Keratinocyte (primary cell): ENCODE measurements at regions not wholly inside any gene's neighbourhood (a gene's known extent, or its start where the extent isn't known, plus 50 kb on each side); places are given as distances from the start of the nearest gene placed in this dataset.
"Not testable (repeated sequence)": the region's sequence is repeated elsewhere in the genome, so short reads cannot be mapped to it uniquely, and the experiment has no call there.

Experiments
- DNase-seq: peaks from one replicate; pipeline ENCODE4 v3.0.0-alpha.2; 2011; ENCODE audit warnings: low read depth, missing footprints, low spot score
- FAIRE-seq: peaks from 2 replicates; lab custom pipeline; 2011; peaks lifted over from hg19 to GRCh38; lab: Jason Lieb, UNC
- H2AFZ ChIP-seq: 2 replicates; pipeline ENCODE4 v1.6.0; 2012; ENCODE audit warnings: low read length, control low read depth, inconsistent platforms; ENCODE audit not compliant: control insufficient read depth
- H3K27ac ChIP-seq: 2 replicates; pipeline ENCODE4 v1.5.1; 2011; ENCODE audit warnings: low read length; ENCODE audit not compliant: control insufficient read depth, insufficient read depth
- H3K27me3 ChIP-seq: 3 replicates; pipeline ENCODE4 v1.6.0; 2011; ENCODE audit warnings: low read length; ENCODE audit not compliant: control insufficient read depth, insufficient read depth; ENCODE audit errors: extremely low read depth
- H3K36me3 ChIP-seq, 2 experiments: 2 replicates in 1 of 2; 3 replicates in 1 of 2; pipeline ENCODE4 v1.5.1; 2011; ENCODE audit warnings: low read length in 2 of 2, mild to moderate bottlenecking in 1 of 2; ENCODE audit not compliant: control insufficient read depth in 2 of 2, insufficient read depth in 2 of 2; ENCODE audit errors: extremely low read depth in 1 of 2
- H3K4me1 ChIP-seq: 3 replicates; pipeline ENCODE4 v1.5.1; 2011; ENCODE audit warnings: low read length; ENCODE audit not compliant: control insufficient read depth, insufficient read depth; ENCODE audit errors: extremely low read depth
- H3K4me2 ChIP-seq: 3 replicates; pipeline ENCODE4 v1.6.0; 2011; ENCODE audit warnings: low read depth, low read length; ENCODE audit not compliant: control insufficient read depth, insufficient read depth; ENCODE audit errors: extremely low read depth
- H3K4me3 ChIP-seq, 3 experiments: fragments of 200-600 bp in 1 of 3; sonication (generic) in 1 of 3; 2 replicates in 2 of 3; 3 replicates in 1 of 3; pipeline ENCODE4 v1.5.1; 2011 to 2016; ENCODE audit warnings: low read length in 3 of 3, mild to moderate bottlenecking in 3 of 3, control low read depth in 2 of 3, inconsistent platforms in 1 of 3, low read depth in 1 of 3, mixed read lengths in 1 of 3, mixed run types in 1 of 3, moderate library complexity in 1 of 3; ENCODE audit not compliant: control insufficient read depth in 2 of 3, insufficient read depth in 2 of 3; ENCODE audit errors: extremely low read depth in 1 of 3
- H3K79me2 ChIP-seq: 2 replicates; pipeline ENCODE4 v1.6.0; 2012; ENCODE audit warnings: low read length; ENCODE audit not compliant: control insufficient read depth, insufficient read depth
- H3K9ac ChIP-seq: 3 replicates; pipeline ENCODE4 v1.6.0; 2011; ENCODE audit warnings: low read length; ENCODE audit not compliant: control insufficient read depth, insufficient read depth; ENCODE audit errors: extremely low read depth
- H3K9me1 ChIP-seq: 3 replicates; pipeline ENCODE4 v1.6.0; 2011; ENCODE audit warnings: low read length; ENCODE audit not compliant: control insufficient read depth, insufficient read depth; ENCODE audit errors: extremely low read depth
- H3K9me3 ChIP-seq: 2 replicates; pipeline ENCODE4 v1.5.1; 2012; ENCODE audit warnings: low read depth, low read length; ENCODE audit not compliant: control insufficient read depth
- H4K20me1 ChIP-seq: 3 replicates; pipeline ENCODE4 v1.6.0; 2011; ENCODE audit warnings: low read length; ENCODE audit not compliant: control insufficient read depth, insufficient read depth; ENCODE audit errors: extremely low read depth
- EZH2 ChIP-seq: IDR thresholded peaks from one replicate; pipeline ENCODE4 v1.6.1; 2012; ENCODE audit warnings: inconsistent platforms, mild to moderate bottlenecking, low read length, moderate library complexity
- dilution Hi-C: fragments of 300-500 bp; cut with MboI; formaldehyde crosslinking; loops from one replicate; pipeline ENCODE4 v1.7.0; 2020; ENCODE audit warnings: low sequenced_read_pairs; ENCODE audit not compliant: extremely low pct_ligation_motif_present
- TF ChIP-seq, protein P1 (sequence below), 3 experiments: IDR thresholded peaks in 1 of 3; conservative IDR thresholded peaks in 1 of 3; optimal IDR thresholded peaks in 1 of 3; 2 replicates in 2 of 3; 3 replicates in 1 of 3; pipeline versions ENCODE3 to v1.5.1; 2011; ENCODE audit warnings: low read length in 3 of 3, mild to moderate bottlenecking in 3 of 3, moderate library complexity in 2 of 3, control low read depth in 1 of 3, inconsistent platforms in 1 of 3; ENCODE audit not compliant: insufficient read depth in 2 of 3; ENCODE audit errors: extremely low read depth in 1 of 3

DNA sequence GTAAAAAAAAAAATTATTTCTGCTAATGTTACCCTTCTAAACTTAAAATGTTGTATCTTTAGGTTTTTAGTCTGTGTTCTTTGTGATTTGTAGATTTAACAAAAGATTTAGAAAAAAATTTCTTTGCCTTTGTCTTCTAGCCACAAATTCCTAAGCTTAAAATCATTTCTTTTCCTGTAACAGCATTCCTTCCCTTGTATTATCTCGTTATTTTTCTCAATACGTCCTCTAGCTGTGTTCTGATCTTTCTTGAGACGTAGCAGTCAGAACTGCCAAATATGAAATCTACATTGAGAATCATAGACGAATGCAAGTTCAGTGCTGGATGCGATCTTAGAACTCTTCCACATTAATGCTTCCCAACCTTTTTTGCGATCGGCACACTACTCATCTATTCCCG lies 283.1 kb downstream of the UTRN start:
- dilution Hi-C loops, result no loop called here
- H3K9me1 ChIP-seq, result no peaks in the 10 kb centered on the region
- H3K4me3 ChIP-seq, result no peak overlapping the region
- H4K20me1 ChIP-seq, result no peaks in the 10 kb centered on the region
- FAIRE-seq (no peak), DNase-seq (no peak)
- H3K79me2 ChIP-seq, result no peaks in the 10 kb centered on the region
- no peaks in the 10 kb centered on the region for H3K4me1 ChIP-seq
- no peak for TF ChIP-seq EZH2
- TF ChIP-seq, protein P1, sequence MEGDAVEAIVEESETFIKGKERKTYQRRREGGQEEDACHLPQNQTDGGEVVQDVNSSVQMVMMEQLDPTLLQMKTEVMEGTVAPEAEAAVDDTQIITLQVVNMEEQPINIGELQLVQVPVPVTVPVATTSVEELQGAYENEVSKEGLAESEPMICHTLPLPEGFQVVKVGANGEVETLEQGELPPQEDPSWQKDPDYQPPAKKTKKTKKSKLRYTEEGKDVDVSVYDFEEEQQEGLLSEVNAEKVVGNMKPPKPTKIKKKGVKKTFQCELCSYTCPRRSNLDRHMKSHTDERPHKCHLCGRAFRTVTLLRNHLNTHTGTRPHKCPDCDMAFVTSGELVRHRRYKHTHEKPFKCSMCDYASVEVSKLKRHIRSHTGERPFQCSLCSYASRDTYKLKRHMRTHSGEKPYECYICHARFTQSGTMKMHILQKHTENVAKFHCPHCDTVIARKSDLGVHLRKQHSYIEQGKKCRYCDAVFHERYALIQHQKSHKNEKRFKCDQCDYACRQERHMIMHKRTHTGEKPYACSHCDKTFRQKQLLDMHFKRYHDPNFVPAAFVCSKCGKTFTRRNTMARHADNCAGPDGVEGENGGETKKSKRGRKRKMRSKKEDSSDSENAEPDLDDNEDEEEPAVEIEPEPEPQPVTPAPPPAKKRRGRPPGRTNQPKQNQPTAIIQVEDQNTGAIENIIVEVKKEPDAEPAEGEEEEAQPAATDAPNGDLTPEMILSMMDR (optimal IDR thresholded peaks at IDR 0.05 in 1 of 3, IDR thresholded peaks at IDR 0.05 in 1 of 3, conservative IDR thresholded peaks at IDR 0.05 in 1 of 3; ENCODE audit: extremely low read depth in 1 of 3, insufficient read depth in 2 of 3, low read length in 3 of 3), result no peak
- no peaks in the 10 kb centered on the region for H3K27me3 ChIP-seq
- H2AFZ ChIP-seq, result no peak overlapping the region
- H3K9me3 ChIP-seq, result no peaks in the 10 kb centered on the region
- no peak overlapping the region for H3K9ac ChIP-seq
- H3K27ac ChIP-seq, result no peak overlapping the region
- H3K36me3 ChIP-seq, result no peaks in the 10 kb centered on the region
- H3K4me2 ChIP-seq, result no peak overlapping the region

DNA sequence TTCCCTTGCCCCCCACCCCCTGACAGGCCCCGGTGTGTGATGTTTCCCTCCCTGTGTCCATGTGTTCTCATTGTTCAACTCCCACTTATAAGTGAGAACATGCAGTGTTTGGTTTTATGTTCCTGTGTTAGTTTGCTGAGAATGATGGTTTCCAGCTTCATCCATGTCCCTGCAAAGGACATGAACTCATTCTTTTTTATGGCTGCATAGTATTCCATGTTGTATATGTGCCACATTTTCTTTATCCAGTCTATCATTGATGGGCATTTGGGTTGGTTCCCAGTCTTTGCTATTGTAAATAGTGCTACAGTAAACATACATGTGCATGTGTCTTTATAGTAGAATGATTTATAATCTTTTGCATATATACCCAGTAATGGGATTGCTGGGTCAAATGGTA lies 287.4 kb downstream of the UTRN start:
- H3K4me3 ChIP-seq, H3K4me1 ChIP-seq, H3K79me2 ChIP-seq, H3K9me3 ChIP-seq, FAIRE-seq, H3K9ac ChIP-seq, H3K27ac ChIP-seq, H3K4me2 ChIP-seq, DNase-seq, H4K20me1 ChIP-seq, H3K9me1 ChIP-seq, dilution Hi-C loops, H3K36me3 ChIP-seq, H2AFZ ChIP-seq, H3K27me3 ChIP-seq: not testable (repeated sequence)

DNA sequence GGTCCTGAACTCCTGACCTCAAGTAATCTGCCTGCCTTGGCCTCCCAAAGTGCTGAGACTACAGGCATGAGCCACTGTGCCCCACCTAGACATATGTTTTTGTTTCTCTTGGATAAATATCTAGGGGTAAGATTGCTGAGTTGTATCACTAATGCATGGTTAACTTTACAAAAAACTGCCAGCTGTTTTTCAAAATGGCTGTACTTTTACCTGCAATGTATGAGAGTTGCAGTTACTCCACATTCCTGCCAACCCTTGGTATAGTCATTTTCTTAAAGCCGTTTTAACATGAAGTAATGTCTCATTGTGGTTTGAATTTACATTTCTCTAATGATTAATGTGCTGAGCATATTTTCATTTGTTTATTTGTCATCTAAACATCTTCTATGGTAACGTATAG lies 289.7 kb downstream of the UTRN start:
- TF ChIP-seq EZH2, result no peak
- TF ChIP-seq, protein P1 (optimal IDR thresholded peaks at IDR 0.05 in 1 of 3, IDR thresholded peaks at IDR 0.05 in 1 of 3, conservative IDR thresholded peaks at IDR 0.05 in 1 of 3; ENCODE audit: extremely low read depth in 1 of 3, insufficient read depth in 2 of 3, low read length in 3 of 3), result no peak
- H3K27ac ChIP-seq, result peak overlapping the region; percentile 14
- no peak overlapping the region for H3K4me3 ChIP-seq
- H3K36me3 ChIP-seq, result peaks cover 0 to 4% of the 10 kb centered on the region in 2 experiments
- no peak overlapping the region for H3K9ac ChIP-seq
- H3K9me1 ChIP-seq, result no peaks in the 10 kb centered on the region
- no peak for DNase-seq
- no peaks in the 10 kb centered on the region for H4K20me1 ChIP-seq
- no peaks in the 10 kb centered on the region for H3K79me2 ChIP-seq
- no peaks in the 10 kb centered on the region for H3K9me3 ChIP-seq
- no peak overlapping the region for H3K4me2 ChIP-seq
- dilution Hi-C loops, result no loop called here
- peaks cover 8% of the 10 kb centered on the region for H3K4me1 ChIP-seq
- H3K27me3 ChIP-seq, result no peaks in the 10 kb centered on the region
- no peak for FAIRE-seq
- H2AFZ ChIP-seq, result no peak overlapping the region
